Peyer's patch (tissue), 4 donors: ENCODE measurements at regions not wholly inside any gene's neighbourhood (a gene's known extent, or its start where the extent isn't known, plus 50 kb on each side); places are given as distances from the start of the nearest gene placed in this dataset.

Experiments used
- DNase-seq, 3 donors: peaks; one replicate each; pipeline ENCODE4 v3.0.0-alpha.2; 2017 to 2019
- H3K27ac ChIP-seq, 4 donors: fragments of 200-600 bp; sonication (generic); one replicate each; pipeline ENCODE4 v1.5.1; 2016 to 2019
- H3K27me3 ChIP-seq, 2 donors: fragments of 200-600 bp; sonication (generic); one replicate each; pipeline ENCODE4 v1.5.1; 2019
- H3K36me3 ChIP-seq, 3 donors: fragments of 200-600 bp; sonication (generic); one replicate each; pipeline ENCODE4 v1.5.1; 2016 to 2019
- H3K4me1 ChIP-seq, 4 donors: fragments of 200-600 bp; sonication (generic); one replicate each; pipeline ENCODE4 v1.5.1; 2016 to 2019
- H3K4me3 ChIP-seq, 4 donors: fragments of 200-600 bp; sonication (generic); 1 replicate in 3 of 4; 2 replicates in 1 of 4; pipeline ENCODE4 v1.5.1; 2016 to 2019; ENCODE audit warnings: mild to moderate bottlenecking in 1 of 4
- H3K9me3 ChIP-seq, 4 donors: fragments of 200-600 bp; sonication (generic); one replicate each; pipeline ENCODE4 v1.5.1; 2016 to 2019; ENCODE audit warnings: mild to moderate bottlenecking in 1 of 4
- CTCF ChIP-seq, 6 experiments: fragments of 450-650 bp in 4 of 6; fragments of 200-600 bp in 2 of 6; sonication (generic) in 1 of 6; IDR thresholded peaks; one replicate each; pipeline ENCODE4 v1.5.1; 2017 to 2019; ENCODE audit warnings: antibody characterized with exemption in 6 of 6, mild to moderate bottlenecking in 3 of 6, moderate library complexity in 1 of 6
- POLR2A ChIP-seq, 2 donors: fragments of 450-650 bp; IDR thresholded peaks; one replicate each; pipeline ENCODE4 v1.5.1; 2017; ENCODE audit warnings: antibody characterized with exemption in 2 of 2, mild to moderate bottlenecking in 2 of 2, moderate library complexity in 2 of 2

GRCh38 chr6:104162036-104162669 is 697.6 kb downstream of the HACE1 start:
- no peak for TF ChIP-seq POLR2A (IDR thresholded peaks at IDR 0.05)
- no peak for TF ChIP-seq CTCF (IDR thresholded peaks at IDR 0.05)
- DNase-seq, result no peak
- H3K9me3 ChIP-seq, result no peaks in the 10 kb centered on the region
- H3K4me3 ChIP-seq, result no peak overlapping the region
- H3K4me1 ChIP-seq, result no peaks in the 10 kb centered on the region
- no peaks in the 10 kb centered on the region for H3K27me3 ChIP-seq
- no peak overlapping the region for H3K27ac ChIP-seq
- no peaks in the 10 kb centered on the region for H3K36me3 ChIP-seq

DNA sequence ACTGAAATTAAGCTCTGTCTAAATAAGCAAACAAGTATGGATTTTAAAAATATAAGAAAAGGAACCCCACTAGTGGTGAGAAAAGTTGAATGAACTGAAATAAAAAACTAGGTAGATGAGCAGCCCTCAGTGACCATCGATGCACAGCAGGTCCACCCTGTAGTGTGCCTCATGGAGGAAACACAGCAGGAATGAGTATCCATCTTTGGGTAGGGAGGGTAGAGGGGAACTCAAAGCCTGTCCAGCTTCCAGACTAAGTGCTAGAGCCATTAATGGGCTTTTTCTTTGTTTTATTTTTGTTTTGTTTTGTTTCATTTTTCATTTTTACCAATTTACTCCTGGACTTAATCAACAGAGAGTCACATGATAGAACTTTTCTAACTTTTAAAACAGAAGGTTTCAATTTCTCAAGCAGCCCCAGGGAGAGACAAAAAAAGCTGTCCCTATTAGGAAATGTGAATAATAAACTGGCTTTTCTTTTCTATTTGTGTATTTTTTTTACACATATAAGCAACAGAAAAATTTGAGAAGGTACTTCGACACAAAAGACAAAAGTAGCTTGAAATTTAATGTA is 700.6 kb downstream of the HACE1 start:
- Histone ChIP-seq H3K4me1 (no peaks in the 10 kb centered on the region), H3K9me3 (no peaks in the 10 kb centered on the region), H3K4me3 (no peak overlapping the region), H3K36me3 (no peaks in the 10 kb centered on the region), H3K27me3 (no peaks in the 10 kb centered on the region), H3K27ac (no peak overlapping the region)
- no peak for DNase-seq
- TF ChIP-seq POLR2A (IDR thresholded peaks at IDR 0.05) (no peak), CTCF (IDR thresholded peaks at IDR 0.05) (no peak)

GRCh38 chr6:104143757-104144156 is 716.0 kb downstream of the HACE1 start:
- no peak for DNase-seq
- Histone ChIP-seq H3K27me3 (no peaks in the 10 kb centered on the region), H3K27ac (no peak overlapping the region), H3K36me3 (no peaks in the 10 kb centered on the region), H3K9me3 (no peaks in the 10 kb centered on the region), H3K4me3 (no peak overlapping the region), H3K4me1 (no peaks in the 10 kb centered on the region)
- TF ChIP-seq POLR2A (IDR thresholded peaks at IDR 0.05), result no peak
- TF ChIP-seq CTCF (IDR thresholded peaks at IDR 0.05), result no peak

GRCh38 chr6:104134876-104135275 is 724.8 kb downstream of the HACE1 start:
- no peak for DNase-seq
- Histone ChIP-seq H3K27me3 (no peaks in the 10 kb centered on the region), H3K4me3 (no peak overlapping the region), H3K9me3 (no peaks in the 10 kb centered on the region), H3K27ac (no peak overlapping the region), H3K4me1 (no peaks in the 10 kb centered on the region), H3K36me3 (no peaks in the 10 kb centered on the region)
- no peak for TF ChIP-seq POLR2A (IDR thresholded peaks at IDR 0.05)

DNA sequence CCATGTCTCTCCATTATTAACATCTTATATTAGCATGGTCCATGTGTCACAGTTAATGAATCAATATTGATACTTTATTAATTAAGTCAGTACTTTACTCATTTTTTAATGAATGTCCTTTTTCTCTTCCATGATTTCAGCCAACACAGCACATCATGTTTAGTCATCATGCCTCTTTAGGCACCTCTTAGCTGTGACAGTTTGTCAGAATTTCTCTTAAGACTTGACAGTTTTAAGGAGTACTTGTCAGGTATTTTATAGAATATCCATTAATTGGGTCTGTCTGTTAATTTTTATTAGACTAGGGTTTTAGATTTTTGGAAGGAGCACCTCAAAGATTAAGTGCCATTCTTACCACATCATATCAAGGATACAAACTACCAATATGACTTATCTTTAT is 729.4 kb downstream of the HACE1 start:
- DNase-seq, result no peak
- Histone ChIP-seq H3K9me3 (no peaks in the 10 kb centered on the region), H3K27ac (no peak overlapping the region), H3K36me3 (no peaks in the 10 kb centered on the region), H3K27me3 (no peaks in the 10 kb centered on the region), H3K4me3 (no peak overlapping the region), H3K4me1 (no peaks in the 10 kb centered on the region)
- TF ChIP-seq POLR2A (IDR thresholded peaks at IDR 0.05) (no peak), CTCF (IDR thresholded peaks at IDR 0.05) (no peak)

- no peak for DNase-seq
- Histone ChIP-seq H3K9me3 (no peaks in the 10 kb centered on the region), H3K27me3 (no peaks in the 10 kb centered on the region), H3K4me1 (no peaks in the 10 kb centered on the region), H3K4me3 (no peak overlapping the region), H3K36me3 (no peaks in the 10 kb centered on the region), H3K27ac (no peak overlapping the region)
- TF ChIP-seq POLR2A (IDR thresholded peaks at IDR 0.05) (no peak), CTCF (IDR thresholded peaks at IDR 0.05) (no peak)
These were observed 733.3 kb downstream of the HACE1 start for GRCh38 chr6:104126315-104127005.
